GM12892 (cell line): ENCODE measurements at regions not wholly inside any gene's neighbourhood (a gene's known extent, or its start where the extent isn't known, plus 50 kb on each side); places are given as distances from the start of the nearest gene placed in this dataset.

ENCODE experiments used
- DNase-seq: peaks from one replicate; pipeline ENCODE4 v3.0.0; 2011; ENCODE audit not compliant: insufficient read length
- FAIRE-seq: peaks from 2 replicates; lab custom pipeline; 2011; peaks lifted over from hg19 to GRCh38; lab: Jason Lieb, UNC
- POLR2A ChIP-seq: IDR thresholded peaks from 2 replicates; pipeline ENCODE4 v1.6.1; 2011; ENCODE audit warnings: low read depth, low read length, control low read depth
- POLR2AphosphoS5 ChIP-seq: IDR thresholded peaks from 2 replicates; pipeline ENCODE4 v1.6.1; 2011; ENCODE audit warnings: low read depth, low read length, control low read depth
- TAF1 ChIP-seq: IDR thresholded peaks from 2 replicates; pipeline ENCODE4 v1.6.1; 2011; ENCODE audit warnings: low read depth, mild to moderate bottlenecking, control low read depth, low read length, borderline replicate concordance

GRCh38 chr13:28551498-28551895 lies 56.6 kb upstream of the FLT1 start:
- TF ChIP-seq POLR2AphosphoS5 (no peak), POLR2A (no peak), TAF1 (no peak)
- DNase-seq, result no peak
- FAIRE-seq, result no peak

GRCh38 chr13:28550721-28551497 lies 56.0 kb upstream of the FLT1 start:
- TF ChIP-seq TAF1 (no peak), POLR2A (no peak), POLR2AphosphoS5 (no peak)
- FAIRE-seq (no peak), DNase-seq (no peak)

GRCh38 chr13:28550091-28550490 lies 55.2 kb upstream of the FLT1 start:
- FAIRE-seq (no peak), DNase-seq (no peak)

GRCh38 chr13:28548872-28549271 lies 53.9 kb upstream of the FLT1 start:
- FAIRE-seq, result no peak
- no peak for DNase-seq
- no peak for TF ChIP-seq POLR2AphosphoS5
- no peak for TF ChIP-seq POLR2A
- no peak for TF ChIP-seq TAF1

More at GRCh38 chr13:28550091-28550490, 55.2 kb upstream of the FLT1 start:
- TF ChIP-seq POLR2A (no peak), POLR2AphosphoS5 (no peak), TAF1 (no peak)

GRCh38 chr13:28548468-28548867 lies 53.5 kb upstream of the FLT1 start:
- FAIRE-seq (no peak), DNase-seq (no peak)
- TF ChIP-seq POLR2AphosphoS5, result no peak
- TF ChIP-seq TAF1, result no peak
- TF ChIP-seq POLR2A, result no peak

- no peak for FAIRE-seq
- DNase-seq, result no peak
- TF ChIP-seq POLR2A, result no peak
- no peak for TF ChIP-seq POLR2AphosphoS5
- no peak for TF ChIP-seq TAF1
Measured at GRCh38 chr13:28545583-28546333, 50.8 kb upstream of the FLT1 start.
